WERI-Rb-1 (cell line): ENCODE measurements at regions not wholly inside any gene's neighbourhood (a gene's known extent, or its start where the extent isn't known, plus 50 kb on each side); places are given as distances from the start of the nearest gene placed in this dataset.

Source experiments
- DNase-seq: peaks from one replicate; pipeline ENCODE4 v3.0.0-alpha.2; 2020
- H3K27ac ChIP-seq: fragments of 250-450 bp; sonication (Bioruptor Pico); 2 replicates; pipeline ENCODE4 v1.5.1; 2020; ENCODE audit warnings: mild to moderate bottlenecking, moderate library complexity
- H3K27me3 ChIP-seq: fragments of 250-450 bp; sonication (Bioruptor Pico); 2 replicates; pipeline ENCODE4 v1.5.1; 2021; ENCODE audit warnings: mild to moderate bottlenecking, low read depth, moderate library complexity; ENCODE audit not compliant: insufficient read depth, severe bottlenecking
- H3K36me3 ChIP-seq: fragments of 250-450 bp; sonication (Bioruptor Pico); 2 replicates; pipeline ENCODE4 v1.5.1; 2020; ENCODE audit warnings: mild to moderate bottlenecking, moderate library complexity
- H3K4me3 ChIP-seq: 2 replicates; pipeline ENCODE4 v1.5.1; 2011; ENCODE audit warnings: low read depth, mild to moderate bottlenecking, control low read depth, low read length
- H3K9me3 ChIP-seq: fragments of 250-450 bp; sonication (Bioruptor Pico); 2 replicates; pipeline ENCODE4 v1.5.1; 2021; ENCODE audit warnings: mild to moderate bottlenecking, moderate library complexity; ENCODE audit not compliant: severe bottlenecking
- CTCF ChIP-seq: IDR thresholded peaks from 2 replicates; pipeline ENCODE4 v1.5.1; 2011; ENCODE audit warnings: low read depth, mild to moderate bottlenecking, control low read depth, inconsistent platforms, low read length

- Histone ChIP-seq H3K36me3 (no peaks in the 10 kb centered on the region), H3K27ac (no peak overlapping the region), H3K4me3 (no peak overlapping the region), H3K9me3 (no peaks in the 10 kb centered on the region), H3K27me3 (no peaks in the 10 kb centered on the region)
- TF ChIP-seq CTCF = no peak
- no peak for DNase-seq
These were observed 463.1 kb upstream of the GOLIM4 start for GRCh38 chr3:168558728-168559411.

GRCh38 chr3:168552251-168552650 is 456.5 kb upstream of the GOLIM4 start:
- no peak for TF ChIP-seq CTCF
- DNase-seq = no peak
- H3K27ac ChIP-seq = no peak overlapping the region

GRCh38 chr3:168548719-168549118 is 453.0 kb upstream of the GOLIM4 start:
- no peak for DNase-seq
- TF ChIP-seq CTCF = no peak
- H3K27me3 ChIP-seq = no peaks in the 10 kb centered on the region
- H3K4me3 ChIP-seq = no peak overlapping the region
- no peak overlapping the region for H3K27ac ChIP-seq
- H3K36me3 ChIP-seq = no peaks in the 10 kb centered on the region
- no peaks in the 10 kb centered on the region for H3K9me3 ChIP-seq

More at GRCh38 chr3:168552251-168552650, 456.5 kb upstream of the GOLIM4 start:
- Histone ChIP-seq H3K36me3 (no peaks in the 10 kb centered on the region), H3K4me3 (no peak overlapping the region), H3K27me3 (no peaks in the 10 kb centered on the region), H3K9me3 (no peaks in the 10 kb centered on the region)

GRCh38 chr3:168546707-168547106 is 451.0 kb upstream of the GOLIM4 start:
- no peak for DNase-seq
- H3K4me3 ChIP-seq = no peak overlapping the region
- no peaks in the 10 kb centered on the region for H3K9me3 ChIP-seq
- no peak for TF ChIP-seq CTCF
- no peaks in the 10 kb centered on the region for H3K27me3 ChIP-seq
- H3K27ac ChIP-seq = no peak overlapping the region
- no peaks in the 10 kb centered on the region for H3K36me3 ChIP-seq

GRCh38 chr3:168545591-168545990 is 449.9 kb upstream of the GOLIM4 start:
- TF ChIP-seq CTCF = no peak
- Histone ChIP-seq H3K4me3 (no peak overlapping the region), H3K27ac (no peak overlapping the region), H3K27me3 (no peaks in the 10 kb centered on the region), H3K9me3 (no peaks in the 10 kb centered on the region), H3K36me3 (no peaks in the 10 kb centered on the region)
- no peak for DNase-seq
